WTC11 (cell line): ENCODE measurements at regions not wholly inside any gene's neighbourhood (a gene's known extent, or its start where the extent isn't known, plus 50 kb on each side); places are given as distances from the start of the nearest gene placed in this dataset.

Experiments
- ATAC-seq: fragments of 200-7000 bp; cut with Tn5 transposase; 2 replicates; pipeline ENCODE4 v1.10.0; 2021; ENCODE audit warnings: mild to moderate bottlenecking, moderate library complexity
- CTCF ChIA-PET: fragments of 300-600 bp; sonication (Branson Sonifier 250); formaldehyde crosslinking; loops from one replicate; lab custom pipeline; 2021; ENCODE audit warnings: antibody characterized with exemption; lab: Charles Lee
- POLR2A ChIA-PET: fragments of 350-600 bp; sonication (Branson Sonifier 250); formaldehyde crosslinking; loops from one replicate; lab custom pipeline; 2021; ENCODE audit warnings: antibody characterized with exemption; lab: Charles Lee
- DNase-seq: peaks from one replicate; pipeline ENCODE4 v3.0.0; 2021; ENCODE audit warnings: low spot score
- H3K27ac Mint-ChIP-seq: 2 replicates; pipeline ENCODE4 v1.8.0; 2021; ENCODE audit warnings: mixed read lengths
- H3K27me3 Mint-ChIP-seq: 2 replicates; pipeline ENCODE4 v1.8.0; 2021; ENCODE audit warnings: low read depth, mild to moderate bottlenecking, moderate library complexity, mixed read lengths
- H3K36me3 Mint-ChIP-seq: 2 replicates; pipeline ENCODE4 v1.8.0; 2021; ENCODE audit warnings: mixed read lengths
- H3K4me1 Mint-ChIP-seq: 2 replicates; pipeline ENCODE4 v1.8.0; 2022; ENCODE audit warnings: mixed read lengths
- H3K4me3 Mint-ChIP-seq: 2 replicates; pipeline ENCODE4 v1.8.0; 2021; ENCODE audit warnings: mild to moderate bottlenecking, moderate library complexity, mixed read lengths
- H3K9me3 Mint-ChIP-seq: 2 replicates; pipeline ENCODE4 v1.8.0; 2021; ENCODE audit warnings: mixed read lengths
- ARID4B ChIP-seq: sonication (generic); formaldehyde crosslinking; IDR thresholded peaks from 2 replicates; pipeline ENCODE4 v1.8.0; 2023; ENCODE audit warnings: missing genetic modification reagents, mild to moderate bottlenecking, borderline replicate concordance
- CREM ChIP-seq: sonication (generic); formaldehyde crosslinking; IDR thresholded peaks from 2 replicates; pipeline ENCODE4 v1.8.1; 2022; ENCODE audit warnings: mild to moderate bottlenecking, missing genetic modification reagents, moderate library complexity
- ERG ChIP-seq: fragments of 250-450 bp; sonication (Bioruptor Pico); IDR thresholded peaks from 2 replicates; pipeline ENCODE4 v1.8.0; 2021; ENCODE audit warnings: mild to moderate bottlenecking
- GABPB1 ChIP-seq: sonication (generic); formaldehyde crosslinking; IDR thresholded peaks from 2 replicates; pipeline ENCODE4 v1.8.1; 2023; ENCODE audit warnings: mild to moderate bottlenecking, missing genetic modification reagents
- IRF2 ChIP-seq: sonication (generic); formaldehyde crosslinking; IDR thresholded peaks from 2 replicates; pipeline ENCODE4 v1.8.0; 2022; ENCODE audit warnings: low read depth, missing genetic modification reagents, borderline replicate concordance
- JUN ChIP-seq: sonication (generic); formaldehyde crosslinking; IDR thresholded peaks from 2 replicates; pipeline ENCODE4 v1.8.0; 2023; ENCODE audit warnings: mild to moderate bottlenecking, missing genetic modification reagents
- KAT7 ChIP-seq: sonication (generic); formaldehyde crosslinking; IDR thresholded peaks from 2 replicates; pipeline ENCODE4 v1.8.1; 2023; ENCODE audit warnings: missing genetic modification reagents, mild to moderate bottlenecking, borderline replicate concordance
- MXD4 ChIP-seq: fragments of 250-450 bp; sonication (Bioruptor Pico); IDR thresholded peaks from 2 replicates; pipeline ENCODE4 v1.8.0; 2021; ENCODE audit warnings: mild to moderate bottlenecking, moderate library complexity, borderline replicate concordance
- NFYB ChIP-seq: sonication (generic); formaldehyde crosslinking; conservative IDR thresholded peaks from 2 replicates; pipeline ENCODE4 v1.8.0; 2022; ENCODE audit warnings: low read depth, missing genetic modification reagents
- PRRX2 ChIP-seq: fragments of 250-450 bp; sonication (Bioruptor Pico); IDR thresholded peaks from 2 replicates; pipeline ENCODE4 v1.8.0; 2021; ENCODE audit warnings: mild to moderate bottlenecking
- RORB ChIP-seq: fragments of 250-450 bp; sonication (Bioruptor Pico); IDR thresholded peaks from 2 replicates; pipeline ENCODE4 v1.9.0; 2021; ENCODE audit warnings: mild to moderate bottlenecking
- SMAD4 ChIP-seq: sonication (generic); formaldehyde crosslinking; IDR thresholded peaks from 2 replicates; pipeline ENCODE4 v1.8.0; 2022; ENCODE audit warnings: mild to moderate bottlenecking, missing genetic modification reagents
- TEAD1 ChIP-seq: sonication (generic); formaldehyde crosslinking; IDR thresholded peaks from 2 replicates; pipeline ENCODE4 v1.8.0; 2022; ENCODE audit warnings: mild to moderate bottlenecking, missing genetic modification reagents
- TP53 ChIP-seq: sonication (generic); formaldehyde crosslinking; IDR thresholded peaks from 2 replicates; pipeline ENCODE4 v1.8.1; 2023; ENCODE audit warnings: mild to moderate bottlenecking, missing genetic modification reagents
- ZBTB43 ChIP-seq: sonication (generic); formaldehyde crosslinking; IDR thresholded peaks from 2 replicates; pipeline ENCODE4 v1.8.1; 2023; ENCODE audit warnings: mild to moderate bottlenecking, missing genetic modification reagents
- ZMAT4 ChIP-seq: fragments of 250-450 bp; sonication (Bioruptor Pico); IDR thresholded peaks from 2 replicates; pipeline ENCODE4 v1.9.0; 2021; ENCODE audit warnings: mild to moderate bottlenecking
- ZNF317 ChIP-seq: sonication (generic); formaldehyde crosslinking; IDR thresholded peaks from 2 replicates; pipeline ENCODE4 v1.8.1; 2023; ENCODE audit warnings: low read depth, mild to moderate bottlenecking, moderate library complexity, missing genetic modification reagents, borderline replicate concordance
- ZNF416 ChIP-seq: fragments of 250-450 bp; sonication (Bioruptor Pico); IDR thresholded peaks from 2 replicates; pipeline ENCODE4 v1.9.0; 2021; ENCODE audit warnings: mild to moderate bottlenecking, inconsistent platforms
- ZNF671 ChIP-seq: fragments of 250-450 bp; sonication (Bioruptor Pico); IDR thresholded peaks from 2 replicates; pipeline ENCODE4 v1.8.0; 2021; ENCODE audit warnings: mild to moderate bottlenecking
- TF ChIP-seq, protein P1 (sequence below): sonication (generic); formaldehyde crosslinking; conservative IDR thresholded peaks from 2 replicates; pipeline ENCODE4 v1.8.1; 2022; ENCODE audit warnings: mild to moderate bottlenecking, missing genetic modification reagents

DNA sequence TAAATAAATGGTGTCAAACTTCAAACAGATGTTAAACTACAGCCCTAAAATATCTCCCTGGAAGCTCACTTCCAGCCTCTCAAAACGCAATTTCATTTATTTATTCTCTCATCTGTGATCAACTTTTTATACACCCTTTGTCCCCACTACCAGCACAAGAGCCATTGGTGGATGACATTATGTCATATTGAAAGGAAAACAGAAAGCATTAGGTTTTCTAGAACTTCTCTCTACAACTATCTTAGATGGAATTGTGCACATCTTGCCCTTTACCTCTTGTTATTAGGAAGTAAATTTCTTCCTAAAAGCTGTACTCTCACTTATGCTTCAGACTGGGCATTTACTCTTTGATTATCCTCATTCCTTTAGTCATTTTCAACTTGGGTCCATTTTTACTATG is 771.2 kb upstream of the GJE1 start (continued):
- TF ChIP-seq, protein P1, sequence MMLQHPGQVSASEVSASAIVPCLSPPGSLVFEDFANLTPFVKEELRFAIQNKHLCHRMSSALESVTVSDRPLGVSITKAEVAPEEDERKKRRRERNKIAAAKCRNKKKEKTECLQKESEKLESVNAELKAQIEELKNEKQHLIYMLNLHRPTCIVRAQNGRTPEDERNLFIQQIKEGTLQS (CRISPR knock-in tag), result no peak
- TF ChIP-seq ZMAT4 (CRISPR knock-in tag) (no peak), KAT7 (CRISPR knock-in tag) (no peak)

GRCh38 chr6:141359953-141360352 is 772.8 kb upstream of the GJE1 start:
- DNase-seq, result no peak
- no peak for TF ChIP-seq ZBTB43 (CRISPR knock-in tag)
- TF ChIP-seq ERG (CRISPR knock-in tag), result no peak
- TF ChIP-seq IRF2, result no peak
- no peak for TF ChIP-seq TP53 (CRISPR knock-in tag)
- no peak for TF ChIP-seq GABPB1 (CRISPR knock-in tag)
- no peak for TF ChIP-seq MXD4
- TF ChIP-seq ARID4B (CRISPR knock-in tag), result no peak
- TF ChIP-seq PRRX2, result no peak
- no peak for TF ChIP-seq NFYB (CRISPR knock-in tag)
- TF ChIP-seq, protein P1 (CRISPR knock-in tag), result no peak
- TF ChIP-seq KAT7 (CRISPR knock-in tag), result no peak
- TF ChIP-seq SMAD4, result no peak
- no peak for TF ChIP-seq ZNF671
- no peak for TF ChIP-seq ZNF317 (CRISPR knock-in tag)
- TF ChIP-seq TEAD1 (CRISPR knock-in tag), result no peak
- TF ChIP-seq CREM (CRISPR knock-in tag), result no peak
- TF ChIP-seq RORB (CRISPR knock-in tag), result no peak
- TF ChIP-seq ZNF416 (CRISPR knock-in tag), result no peak
- no peak for TF ChIP-seq JUN (CRISPR knock-in tag)
- TF ChIP-seq, all 79 proteins: peak for 0
- Mint-ChIP-seq H3K4me1 (peaks cover 8% of the 10 kb centered on the region), H3K27me3 (no peaks in the 10 kb centered on the region), H3K27ac (no peak overlapping the region), H3K36me3 (peaks cover 23% of the 10 kb centered on the region), H3K9me3 (peaks cover 24% of the 10 kb centered on the region), H3K4me3 (no peak overlapping the region)
- ATAC-seq, result no peak
- POLR2A ChIA-PET, result no interaction called here
- CTCF ChIA-PET, result no interaction called here
